ENCODE measurements at regions not wholly inside any gene's neighbourhood (a gene's known extent, or its start where the extent isn't known, plus 50 kb on each side); places are given as distances from the start of the nearest gene placed in this dataset.
A peak's percentile ranks its signal among the peaks of the same experiment; 100 is the strongest.

DNA sequence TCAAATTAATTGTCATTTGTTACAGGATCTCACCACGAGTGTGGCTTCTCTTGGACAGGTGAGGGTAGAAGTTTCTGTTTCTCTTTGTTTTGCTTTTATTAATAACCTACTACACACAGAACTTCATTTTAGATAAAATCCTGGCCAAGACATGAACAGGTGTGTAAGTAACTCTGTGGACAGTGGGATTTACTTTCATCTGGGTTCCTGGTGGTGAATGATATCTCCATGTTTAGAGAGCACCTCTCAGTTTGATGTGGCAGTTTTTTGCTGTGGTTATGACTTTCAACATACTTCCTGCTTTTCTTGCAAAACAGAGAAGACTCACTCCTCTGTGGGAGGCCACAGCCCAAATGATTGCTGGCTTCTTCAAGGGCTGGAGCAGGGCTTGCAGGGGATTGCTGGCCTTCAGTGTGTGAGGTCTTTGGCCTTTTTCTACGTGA, 71.1 kb upstream of the XCR1 start:
- H3K9me3 ChIP-seq: no peaks in the 10 kb centered on the region
- intact Hi-C loops (cut with DNase I, micrococcal nuclease): no loop called here
- no peaks in the 10 kb centered on the region for H3K36me3 ChIP-seq (ENCODE audit: low read depth)
- peak; percentile 70 for ATAC-seq
- H3K4me1 ChIP-seq (ENCODE audit: low read depth): peaks cover 5% of the 10 kb centered on the region
- H3K4me3 ChIP-seq: no peak overlapping the region
- no peak for TF ChIP-seq CTCF (IDR thresholded peaks at IDR 0.05)
- peak in 1 of 3 donors; percentile 45 for DNase-seq

GRCh38 chr3:46097691-46098241, 70.5 kb upstream of the XCR1 start:
- peaks cover 5% of the 10 kb centered on the region for H3K4me1 ChIP-seq (ENCODE audit: low read depth)
- intact Hi-C loops (cut with DNase I, micrococcal nuclease): no loop called here
- no peaks in the 10 kb centered on the region for H3K9me3 ChIP-seq
- no peaks in the 10 kb centered on the region for H3K36me3 ChIP-seq (ENCODE audit: low read depth)
- ATAC-seq (peak; percentile 39), DNase-seq (no peak)
- no peak overlapping the region for H3K4me3 ChIP-seq
- TF ChIP-seq CTCF (IDR thresholded peaks at IDR 0.05): no peak

DNA sequence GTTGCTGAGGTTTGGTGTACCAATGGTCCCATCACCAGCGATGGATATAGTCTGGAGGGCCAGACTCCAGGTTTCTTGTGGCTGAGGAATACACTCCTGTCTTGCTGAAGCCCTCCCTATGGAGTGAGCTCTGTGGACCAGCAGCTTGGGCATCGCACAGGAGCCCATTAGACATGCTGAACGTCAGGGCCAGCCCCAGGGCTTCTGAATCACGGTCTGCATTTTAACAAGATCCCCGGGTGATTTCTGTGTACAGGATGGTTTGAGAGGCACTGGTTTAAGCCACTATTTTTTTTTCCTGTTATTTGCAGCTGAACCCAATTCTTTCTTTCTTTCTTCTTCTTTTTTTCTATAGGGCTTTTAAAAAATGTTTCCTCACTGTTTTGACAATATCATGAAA, 69.5 kb upstream of the XCR1 start:
- no peaks in the 10 kb centered on the region for H3K9me3 ChIP-seq
- peaks cover 5% of the 10 kb centered on the region for H3K4me1 ChIP-seq (ENCODE audit: low read depth)
- H3K4me3 ChIP-seq: no peak overlapping the region
- no peak for DNase-seq
- TF ChIP-seq CTCF (IDR thresholded peaks at IDR 0.05): no peak
- intact Hi-C loops (cut with DNase I, micrococcal nuclease): no loop called here
- no peaks in the 10 kb centered on the region for H3K36me3 ChIP-seq (ENCODE audit: low read depth)
- ATAC-seq: no peak

DNA sequence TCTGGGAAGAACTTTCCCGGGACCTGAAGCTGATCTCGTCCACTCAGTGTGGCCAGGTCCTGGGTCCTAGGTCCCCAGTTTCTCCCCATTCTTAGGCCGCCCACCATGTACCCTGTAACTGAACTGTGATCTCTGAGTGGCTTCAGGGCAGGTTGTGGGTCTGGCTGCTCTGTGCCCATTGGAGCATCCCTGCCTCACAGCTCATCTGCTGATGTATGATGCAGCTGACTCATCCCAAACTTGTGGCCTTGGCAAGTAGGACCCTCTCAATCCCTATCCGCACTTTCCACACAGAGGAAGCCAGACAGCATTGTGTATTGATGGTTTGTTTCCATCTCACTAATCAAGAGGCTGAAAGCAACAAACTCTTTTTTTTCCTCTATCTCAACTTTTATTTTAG, 69.1 kb upstream of the XCR1 start:
- no peak for ATAC-seq
- intact Hi-C loops (cut with DNase I, micrococcal nuclease): no loop called here
- Histone ChIP-seq H3K36me3 (ENCODE audit: low read depth) (no peaks in the 10 kb centered on the region), H3K4me3 (no peak overlapping the region), H3K9me3 (no peaks in the 10 kb centered on the region), H3K4me1 (ENCODE audit: low read depth) (peaks cover 5% of the 10 kb centered on the region)
- DNase-seq: no peak
- TF ChIP-seq CTCF (IDR thresholded peaks at IDR 0.05): no peak

DNA sequence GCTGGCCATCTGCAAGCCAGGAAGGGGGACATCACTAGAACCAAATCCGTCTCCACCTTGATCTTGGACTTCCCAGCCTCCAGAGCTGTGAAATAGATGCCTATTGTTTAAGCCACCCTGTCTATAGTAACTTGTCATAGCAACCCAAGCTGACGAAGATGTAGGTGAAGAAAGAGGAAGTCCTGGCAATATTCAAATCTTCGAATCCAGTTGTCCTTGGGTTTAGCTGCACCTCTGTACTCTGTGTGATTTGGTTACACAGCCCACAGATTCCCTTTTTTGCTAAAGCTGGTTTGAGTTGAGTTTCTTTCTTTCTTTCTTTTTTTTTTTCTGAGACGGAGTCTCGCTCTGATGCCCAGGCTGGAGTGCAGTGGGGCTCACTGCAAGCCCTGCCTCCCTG, 68.0 kb upstream of the XCR1 start:
- TF ChIP-seq CTCF (IDR thresholded peaks at IDR 0.05): no peak
- Histone ChIP-seq H3K36me3 (ENCODE audit: low read depth) (no peaks in the 10 kb centered on the region), H3K4me3 (no peak overlapping the region), H3K4me1 (ENCODE audit: low read depth) (peaks cover 5% of the 10 kb centered on the region), H3K9me3 (no peaks in the 10 kb centered on the region)
- intact Hi-C loops (cut with DNase I, micrococcal nuclease): no loop called here
- peak; percentile 60 for ATAC-seq
- DNase-seq: no peak

DNA sequence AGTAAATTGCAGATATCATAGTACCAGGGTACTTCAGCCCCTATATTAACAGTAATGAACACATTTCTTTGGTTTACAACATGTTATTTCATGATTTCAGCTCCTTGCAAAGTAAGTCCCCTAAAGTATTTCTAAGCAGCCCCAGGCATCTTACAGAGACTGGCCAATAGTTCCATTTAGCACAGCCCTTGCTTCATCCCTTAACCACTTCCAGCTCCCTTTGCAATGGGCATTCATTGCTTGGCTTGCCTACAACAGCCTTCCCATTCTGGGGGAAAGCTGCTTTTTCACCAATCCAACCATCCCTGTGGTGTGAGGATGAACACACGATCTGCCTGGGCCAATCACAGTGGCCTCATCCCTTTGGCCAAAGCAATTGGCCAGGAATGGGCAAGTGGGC, 67.2 kb upstream of the XCR1 start:
- intact Hi-C loops (cut with DNase I, micrococcal nuclease): no loop called here
- DNase-seq (no peak), ATAC-seq (no peak)
- Histone ChIP-seq H3K4me3 (no peak overlapping the region), H3K9me3 (no peaks in the 10 kb centered on the region), H3K4me1 (ENCODE audit: low read depth) (peaks cover 5% of the 10 kb centered on the region), H3K36me3 (ENCODE audit: low read depth) (no peaks in the 10 kb centered on the region)
- no peak for TF ChIP-seq CTCF (IDR thresholded peaks at IDR 0.05)

Measured in mucosa of descending colon (tissue), 3 donors.